PC-3 (cell line): ENCODE measurements at regions not wholly inside any gene's neighbourhood (a gene's known extent, or its start where the extent isn't known, plus 50 kb on each side); places are given as distances from the start of the nearest gene placed in this dataset.
"Not testable (repeated sequence)": the region's sequence is repeated elsewhere in the genome, so short reads cannot be mapped to it uniquely, and the experiment has no call there.

ENCODE experiments used
- ATAC-seq: fragments of 200-7000 bp; cut with Tn5 transposase; 2 replicates; pipeline ENCODE4 v1.9.1; 2020; ENCODE audit warnings: mild to moderate bottlenecking, moderate library complexity
- BruUV-seq: library from RNA; stranded (reverse); fragments of 400-500 nt; replicated peaks from 2 replicates; lab custom pipeline; 2021; lab: Mats Ljungman, UMichigan
- CTCF ChIA-PET: fragments of 300-600 bp; sonication (Branson Sonifier 250); formaldehyde crosslinking; loops from one replicate; lab custom pipeline; 2022; ENCODE audit warnings: antibody characterized with exemption; lab: Charles Lee
- POLR2A ChIA-PET: fragments of 300-600 bp; sonication (Branson Sonifier 250); formaldehyde crosslinking; loops from one replicate; lab custom pipeline; 2022; ENCODE audit warnings: antibody characterized with exemption; ENCODE audit not compliant: unreplicated experiment; lab: Charles Lee
- DNase-seq: peaks from one replicate; pipeline ENCODE4 v3.0.0-alpha.2; 2015
- H2AFZ ChIP-seq: fragments of 300-600 bp; sonication (generic); 2 replicates; pipeline ENCODE4 v1.6.0; 2016; ENCODE audit warnings: antibody characterized with exemption, low read length
- H3F3A ChIP-seq: fragments of 300-600 bp; sonication (generic); one replicate; pipeline ENCODE4 v1.6.0; 2017; ENCODE audit warnings: antibody characterized with exemption, low read length, control low read depth, mild to moderate bottlenecking; ENCODE audit not compliant: unreplicated experiment
- H3K27ac ChIP-seq: fragments of 300-600 bp; sonication (generic); 2 replicates; pipeline ENCODE4 v1.5.1; 2016; ENCODE audit warnings: mild to moderate bottlenecking, low read length
- H3K27me3 ChIP-seq: fragments of 300-600 bp; sonication (generic); 2 replicates; pipeline ENCODE4 v1.6.1; 2016; ENCODE audit warnings: low read length, mixed read lengths
- H3K36me3 ChIP-seq: fragments of 300-600 bp; sonication (generic); 2 replicates; pipeline ENCODE4 v1.6.1; 2016; ENCODE audit warnings: low read depth, mixed run types, low read length, mixed read lengths
- H3K4me1 ChIP-seq: fragments of 300-600 bp; sonication (generic); 2 replicates; pipeline ENCODE4 v1.5.1; 2016; ENCODE audit warnings: low read length; ENCODE audit not compliant: insufficient read depth
- H3K4me2 ChIP-seq: fragments of 300-600 bp; sonication (generic); 2 replicates; pipeline ENCODE4 v1.6.0; 2016; ENCODE audit warnings: low read length
- H3K4me3 ChIP-seq: fragments of 300-600 bp; sonication (generic); 2 replicates; pipeline ENCODE4 v1.5.1; 2016; ENCODE audit warnings: mild to moderate bottlenecking, low read length, mixed read lengths
- H3K79me2 ChIP-seq: fragments of 300-600 bp; sonication (generic); 2 replicates; pipeline ENCODE4 v1.6.1; 2017; ENCODE audit warnings: low read length, mixed read lengths
- H3K9ac ChIP-seq: fragments of 300-600 bp; sonication (generic); 2 replicates; pipeline ENCODE4 v1.6.0; 2016; ENCODE audit warnings: mild to moderate bottlenecking, low read length
- H3K9me2 ChIP-seq: fragments of 300-600 bp; sonication (generic); replicated peaks from 2 replicates; pipeline ENCODE4 v1.6.1; 2016; ENCODE audit warnings: mixed run types, low read length, mixed read lengths
- H3K9me3 ChIP-seq: fragments of 300-600 bp; sonication (generic); 2 replicates; pipeline ENCODE4 v1.6.1; 2016; ENCODE audit warnings: low read length, mixed read lengths
- H4K20me1 ChIP-seq: fragments of 300-600 bp; sonication (generic); 2 replicates; pipeline ENCODE4 v1.6.1; 2016; ENCODE audit warnings: low read length, mixed read lengths
- CTCF ChIP-seq: fragments of 300-600 bp; sonication (generic); conservative IDR thresholded peaks from 2 replicates; pipeline ENCODE4 v1.5.1; 2017; ENCODE audit warnings: antibody characterized with exemption, low read depth, mild to moderate bottlenecking, low read length
- EZH2 ChIP-seq: fragments of 300-600 bp; sonication (generic); IDR thresholded peaks from one replicate; pipeline ENCODE4 v1.6.1; 2017; ENCODE audit warnings: antibody characterized with exemption, mild to moderate bottlenecking, low read length; ENCODE audit not compliant: unreplicated experiment
- EZH2phosphoT487 ChIP-seq: fragments of 300-600 bp; sonication (generic); IDR thresholded peaks from 2 replicates; pipeline ENCODE4 v1.6.1; 2018; ENCODE audit warnings: mild to moderate bottlenecking, antibody characterized with exemption, low read length, borderline replicate concordance
- intact Hi-C: fragments of 100-400 bp; cut with micrococcal nuclease; formaldehyde crosslinking; loops from 2 replicates; pipeline ENCODE4 v1.9.0; 2023

GRCh38 chr6:80522576-80522975 is 416.1 kb downstream of the BCKDHB start:
- H3F3A ChIP-seq, result no peaks in the 10 kb centered on the region
- no peak overlapping the region for H3K27ac ChIP-seq
- H3K79me2 ChIP-seq, result no peaks in the 10 kb centered on the region
- H3K27me3 ChIP-seq, result no peaks in the 10 kb centered on the region
- peaks cover 18% of the 10 kb centered on the region for H3K4me1 ChIP-seq
- no peak overlapping the region for H2AFZ ChIP-seq
- no peak overlapping the region for H3K4me2 ChIP-seq
- no peak overlapping the region for H3K4me3 ChIP-seq
- ATAC-seq (no peak), DNase-seq (no peak)
- BruUV-seq, result no TSS peak
- H3K9me3 ChIP-seq, result no peaks in the 10 kb centered on the region
- ChIA-PET CTCF (no interaction called here), POLR2A (no interaction called here)
- intact Hi-C loops, result no loop called here
- no peaks in the 10 kb centered on the region for H4K20me1 ChIP-seq
- H3K9me2 ChIP-seq, result no peaks in the 10 kb centered on the region
- H3K36me3 ChIP-seq, result no peaks in the 10 kb centered on the region
- TF ChIP-seq EZH2 (no peak), CTCF (no peak), EZH2phosphoT487 (no peak)
- H3K9ac ChIP-seq, result no peak overlapping the region

DNA sequence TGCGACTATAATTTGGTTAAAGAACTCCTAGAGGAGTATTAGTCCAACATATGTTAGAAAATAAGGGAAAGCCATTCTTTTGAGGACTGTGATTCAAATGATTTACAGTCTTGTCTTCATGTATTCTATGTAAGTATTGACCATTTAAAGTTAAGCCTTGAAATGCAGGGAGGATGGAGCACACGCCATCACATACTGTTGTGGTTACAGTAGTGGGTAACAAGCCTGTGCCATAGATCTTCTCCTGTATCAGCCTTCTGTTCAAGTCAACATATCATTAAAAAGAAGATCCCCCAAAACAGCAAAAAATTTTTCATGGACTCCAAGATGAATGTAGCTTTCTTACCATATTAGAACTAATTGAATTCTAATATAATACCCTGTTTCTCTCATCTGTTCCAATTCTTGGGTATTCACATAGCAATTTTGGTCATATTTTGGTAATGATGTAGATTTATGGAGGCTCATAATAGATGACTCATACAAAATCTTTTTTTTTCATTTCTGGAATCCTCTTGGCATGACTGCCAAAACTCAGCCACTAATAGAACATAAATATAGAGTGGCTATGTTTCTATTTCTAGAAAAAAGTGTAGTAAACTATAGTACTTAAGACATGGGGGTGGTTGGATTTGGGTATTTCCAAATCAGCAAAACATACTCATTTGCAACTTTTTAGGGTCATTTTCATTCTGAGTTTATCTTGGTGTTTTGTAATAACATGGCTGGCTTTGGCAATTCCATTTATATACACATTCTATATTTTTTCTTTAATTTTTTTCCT is 413.5 kb downstream of the BCKDHB start:
- Histone ChIP-seq H3K27ac (no peak overlapping the region), H3K9me3 (no peaks in the 10 kb centered on the region), H4K20me1 (no peaks in the 10 kb centered on the region), H3K27me3 (no peaks in the 10 kb centered on the region), H3F3A (no peaks in the 10 kb centered on the region), H3K9ac (no peak overlapping the region), H3K4me3 (no peak overlapping the region), H2AFZ (no peak overlapping the region), H3K4me2 (no peak overlapping the region), H3K79me2 (no peaks in the 10 kb centered on the region), H3K9me2 (no peaks in the 10 kb centered on the region), H3K36me3 (no peaks in the 10 kb centered on the region), H3K4me1 (peaks cover 8% of the 10 kb centered on the region)
- no TSS peak for BruUV-seq
- peak; percentile 20 for ATAC-seq
- ChIA-PET POLR2A (no interaction called here), CTCF (no interaction called here)
- peak; percentile 56 for DNase-seq
- no peak for TF ChIP-seq EZH2
- no peak for TF ChIP-seq CTCF
- TF ChIP-seq EZH2phosphoT487, result no peak
- intact Hi-C loops, result no loop called here

DNA sequence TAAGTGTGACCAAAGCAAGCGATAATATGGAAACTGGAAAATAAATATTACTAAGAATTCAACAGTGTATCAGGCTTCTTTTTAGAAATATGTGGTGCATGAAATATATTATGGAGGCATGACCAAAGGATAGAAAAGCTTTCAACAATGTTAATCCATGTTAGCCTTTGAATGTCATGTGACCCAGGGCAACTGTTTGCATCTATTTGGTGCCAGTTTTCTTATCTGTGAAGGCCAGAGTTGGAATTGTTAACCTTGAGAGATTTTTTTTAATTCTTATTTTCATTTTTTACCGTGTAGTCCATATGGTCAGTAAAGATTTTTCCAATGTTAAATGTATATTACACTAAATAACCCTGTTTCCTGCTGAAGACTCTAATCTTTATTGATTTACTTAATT is 411.1 kb downstream of the BCKDHB start:
- Histone ChIP-seq H3F3A (no peaks in the 10 kb centered on the region), H3K9me2 (no peaks in the 10 kb centered on the region), H3K27me3 (no peaks in the 10 kb centered on the region), H4K20me1 (no peaks in the 10 kb centered on the region), H3K27ac (no peak overlapping the region), H3K4me2 (no peak overlapping the region), H3K9ac (no peak overlapping the region), H3K4me3 (no peak overlapping the region), H3K36me3 (no peaks in the 10 kb centered on the region), H2AFZ (no peak overlapping the region), H3K9me3 (no peaks in the 10 kb centered on the region), H3K4me1 (peaks cover 8% of the 10 kb centered on the region), H3K79me2 (no peaks in the 10 kb centered on the region)
- TF ChIP-seq EZH2phosphoT487, result no peak
- no peak for TF ChIP-seq EZH2
- TF ChIP-seq CTCF, result no peak
- POLR2A ChIA-PET, result no interaction called here
- CTCF ChIA-PET, result no interaction called here
- no peak for DNase-seq
- BruUV-seq, result no TSS peak
- no peak for ATAC-seq
- intact Hi-C loops, result no loop called here

DNA sequence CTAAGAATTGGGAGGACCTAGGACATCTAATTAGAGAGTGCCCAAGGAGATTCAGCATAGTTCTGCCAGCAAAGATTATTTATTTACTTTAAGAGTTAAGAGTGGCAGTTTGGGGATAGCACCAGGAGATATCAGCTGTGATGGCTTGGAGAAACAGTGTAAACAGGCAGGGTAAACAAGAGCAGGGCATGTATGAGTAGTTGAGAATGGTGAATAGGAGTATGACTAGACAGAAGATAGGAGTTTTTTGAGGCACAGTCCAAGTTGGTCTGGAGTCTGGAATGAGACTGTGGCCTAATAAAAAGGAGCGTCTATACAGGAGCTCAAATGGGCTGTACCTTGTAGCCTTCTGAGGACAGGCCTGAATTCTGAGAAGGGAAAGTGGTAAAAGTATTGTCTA is 404.1 kb downstream of the BCKDHB start:
- CTCF ChIA-PET, result not testable (repeated sequence)

More for the DNA sequence above, 404.1 kb downstream of the BCKDHB start:
- H3K79me2 ChIP-seq, ATAC-seq, H3K36me3 ChIP-seq, H2AFZ ChIP-seq, H3K4me3 ChIP-seq, BruUV-seq, H3K4me2 ChIP-seq, DNase-seq, H3K9ac ChIP-seq, intact Hi-C loops, H3K4me1 ChIP-seq, H3K9me2 ChIP-seq, H3K27me3 ChIP-seq, H3F3A ChIP-seq, H3K27ac ChIP-seq, POLR2A ChIA-PET, H3K9me3 ChIP-seq, H4K20me1 ChIP-seq: not testable (repeated sequence)
